ENCODE measurements at regions not wholly inside any gene's neighbourhood (a gene's known extent, or its start where the extent isn't known, plus 50 kb on each side); places are given as distances from the start of the nearest gene placed in this dataset.

DNA sequence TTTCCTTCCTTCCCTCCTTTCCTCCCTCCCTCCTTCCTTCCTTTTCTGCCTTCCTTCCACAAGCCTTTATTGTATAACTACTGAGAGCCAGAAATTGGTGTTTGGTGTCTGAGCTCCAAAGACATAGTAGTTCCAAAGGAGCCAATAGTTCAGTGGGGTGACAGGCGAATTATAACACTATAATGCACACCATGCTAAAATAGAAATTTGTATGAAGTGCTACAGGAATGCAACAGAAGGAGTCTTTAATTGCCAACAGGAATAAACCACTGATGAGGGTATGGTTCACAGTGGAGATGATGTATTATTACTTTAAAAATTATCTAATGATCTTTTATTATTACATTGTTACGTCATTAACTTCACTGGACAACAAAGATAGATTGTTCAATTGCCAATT is 158.8 kb upstream of the SP8 start:
- no peaks in the 10 kb centered on the region for H3K36me3 ChIP-seq
- H3K27me3 ChIP-seq: no peaks in the 10 kb centered on the region
- H3K4me3 ChIP-seq: no peak overlapping the region
- DNase-seq (ENCODE audit: low spot score in 2 of 2): no peak
- no peak for TF ChIP-seq CTCF (IDR thresholded peaks at IDR 0.05)
- no peaks in the 10 kb centered on the region for H3K4me1 ChIP-seq
- H3K27ac ChIP-seq: no peak overlapping the region
- H3K9me3 ChIP-seq: no peaks in the 10 kb centered on the region
- intact Hi-C loops (cut with DNase I): no loop called here

GRCh38 chr7:20952916-20953315 is 166.2 kb upstream of the SP8 start:
- no peaks in the 10 kb centered on the region for H3K36me3 ChIP-seq
- no peak overlapping the region for H3K4me3 ChIP-seq
- DNase-seq (ENCODE audit: low spot score in 2 of 2): no peak
- no peak overlapping the region for H3K27ac ChIP-seq
- H3K4me1 ChIP-seq: no peaks in the 10 kb centered on the region
- intact Hi-C loops (cut with DNase I): no loop called here
- no peak for TF ChIP-seq CTCF (IDR thresholded peaks at IDR 0.05)
- no peaks in the 10 kb centered on the region for H3K27me3 ChIP-seq
- no peaks in the 10 kb centered on the region for H3K9me3 ChIP-seq

DNA sequence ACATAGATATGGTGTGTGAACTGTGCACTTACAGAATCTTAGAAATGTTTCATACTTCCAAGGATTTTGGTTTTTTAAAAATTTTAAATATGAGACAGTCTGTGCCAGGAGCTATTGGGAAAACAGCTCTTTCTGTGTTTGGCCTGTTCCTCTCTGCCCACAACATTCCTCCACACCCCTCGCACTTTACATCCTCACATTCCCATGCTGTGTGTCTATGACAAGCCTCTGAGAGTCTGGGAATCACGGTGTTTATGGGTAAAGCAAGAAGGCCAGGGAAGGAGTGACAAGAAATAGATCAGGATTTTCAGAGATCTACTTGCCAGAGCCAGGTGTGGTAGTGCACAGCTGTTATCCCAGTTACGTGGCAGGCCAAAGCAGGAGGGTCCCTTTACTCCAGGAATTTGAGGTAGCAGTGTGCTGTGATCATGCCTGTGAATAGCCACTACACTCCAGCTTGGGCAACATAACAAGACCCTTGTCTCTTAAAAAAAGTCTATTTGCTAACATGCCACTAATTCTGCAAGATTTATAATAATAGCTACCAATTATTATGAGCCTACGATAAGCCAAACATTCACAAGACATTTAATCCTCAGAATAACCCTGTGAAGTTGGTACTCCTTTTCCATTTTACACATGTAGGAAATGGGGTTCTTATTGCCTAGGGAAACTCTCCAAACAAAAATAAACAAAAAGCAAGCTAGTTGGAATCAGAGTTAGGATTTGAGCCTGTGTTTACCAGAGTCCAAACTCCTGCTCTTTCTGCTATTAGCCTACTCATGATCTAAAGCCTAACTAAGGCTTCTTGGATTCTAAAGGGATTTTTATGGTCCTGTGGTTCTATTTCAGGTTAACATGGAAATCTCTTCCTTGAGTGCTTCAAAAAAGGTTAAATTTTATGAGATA is 168.3 kb upstream of the SP8 start:
- Histone ChIP-seq H3K36me3 (no peaks in the 10 kb centered on the region), H3K4me3 (no peak overlapping the region), H3K4me1 (no peaks in the 10 kb centered on the region), H3K27ac (no peak overlapping the region), H3K27me3 (no peaks in the 10 kb centered on the region), H3K9me3 (no peaks in the 10 kb centered on the region)
- no peak for TF ChIP-seq CTCF (IDR thresholded peaks at IDR 0.05)
- intact Hi-C loops (cut with DNase I): no loop called here
- DNase-seq (ENCODE audit: low spot score in 2 of 2): no peak

- Histone ChIP-seq H3K4me3 (no peak overlapping the region), H3K27ac (no peak overlapping the region), H3K9me3 (no peaks in the 10 kb centered on the region), H3K4me1 (no peaks in the 10 kb centered on the region), H3K27me3 (no peaks in the 10 kb centered on the region), H3K36me3 (no peaks in the 10 kb centered on the region)
- no peak for DNase-seq (ENCODE audit: low spot score in 2 of 2)
- intact Hi-C loops (cut with DNase I): no loop called here
- TF ChIP-seq CTCF (IDR thresholded peaks at IDR 0.05): no peak
These were observed 171.9 kb upstream of the SP8 start for GRCh38 chr7:20958572-20958971.

DNA sequence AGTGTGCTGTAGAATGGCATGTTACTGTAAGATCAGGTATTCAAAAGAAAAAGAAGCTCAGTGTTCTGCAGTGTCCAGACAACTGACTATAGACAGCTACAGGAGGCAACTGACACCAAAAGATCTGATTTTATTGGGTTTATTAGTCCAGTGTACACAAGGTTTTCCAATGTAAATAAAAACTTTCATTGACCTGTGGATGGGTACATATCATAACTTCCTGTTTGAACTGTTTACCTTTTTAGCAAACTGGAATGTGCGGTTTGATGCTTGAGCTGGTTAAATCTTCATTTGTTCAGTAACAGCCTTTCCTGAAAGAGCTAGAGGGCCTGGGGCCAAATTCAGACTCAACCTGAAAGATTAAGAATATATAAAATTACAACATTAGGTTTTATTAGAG is 172.6 kb upstream of the SP8 start:
- no peak for TF ChIP-seq CTCF (IDR thresholded peaks at IDR 0.05)
- Histone ChIP-seq H3K36me3 (no peaks in the 10 kb centered on the region), H3K4me1 (no peaks in the 10 kb centered on the region), H3K27me3 (no peaks in the 10 kb centered on the region), H3K27ac (no peak overlapping the region), H3K9me3 (no peaks in the 10 kb centered on the region), H3K4me3 (no peak overlapping the region)
- intact Hi-C loops (cut with DNase I): no loop called here
- DNase-seq (ENCODE audit: low spot score in 2 of 2): no peak
